IMR-90 (cell line): ENCODE measurements at regions not wholly inside any gene's neighbourhood (a gene's known extent, or its start where the extent isn't known, plus 50 kb on each side); places are given as distances from the start of the nearest gene placed in this dataset.

Experiments used
- ATAC-seq: fragments of 200-7000 bp; cut with Tn5 transposase; 2 replicates; pipeline ENCODE4 v1.9.1; 2020; ENCODE audit warnings: low read depth, mild to moderate bottlenecking, moderate library complexity
- BruUV-seq: library from RNA; stranded (reverse); fragments of 400-500 nt; replicated peaks from 2 replicates; lab custom pipeline; 2021; lab: Mats Ljungman, UMichigan
- CTCF ChIA-PET: fragments of 300-600 bp; formaldehyde crosslinking; extraction: SDS; loops from one replicate; lab custom pipeline; 2021; ENCODE audit warnings: antibody characterized with exemption; lab: Yijun Ruan, JAX
- POLR2A ChIA-PET: fragments of 300-600 bp; sonication (Branson Sonifier 250); formaldehyde crosslinking; loops from one replicate; lab custom pipeline; 2022; ENCODE audit warnings: antibody characterized with exemption; ENCODE audit not compliant: unreplicated experiment; lab: Charles Lee
- DNase-seq: peaks from one replicate; pipeline ENCODE4 v3.0.0; 2013
- H2AFZ ChIP-seq: replicated peaks from 2 replicates; pipeline ENCODE3; 2013; ENCODE audit warnings: low read length, mild to moderate bottlenecking; ENCODE audit not compliant: poor library complexity
- H2AK5ac ChIP-seq: 2 replicates; pipeline ENCODE4 v1.6.1; 2013; ENCODE audit warnings: low read depth, low read length, inconsistent platforms
- H2AK9ac ChIP-seq: replicated peaks from 2 replicates; pipeline ENCODE3; 2013; ENCODE audit warnings: mild to moderate bottlenecking, low read depth, low read length, moderate library complexity; ENCODE audit not compliant: poor library complexity
- H2BK120ac ChIP-seq: 2 replicates; pipeline ENCODE4 v1.6.1; 2013; ENCODE audit warnings: low read depth, low read length, inconsistent platforms
- H2BK15ac ChIP-seq: 3 replicates; pipeline ENCODE4 v1.6.1; 2013; ENCODE audit warnings: low read depth, low read length, inconsistent platforms
- H2BK20ac ChIP-seq: 2 replicates; pipeline ENCODE4 v1.6.1; 2013; ENCODE audit warnings: low read depth, mild to moderate bottlenecking, inconsistent platforms, low read length, moderate library complexity
- H2BK5ac ChIP-seq: 2 replicates; pipeline ENCODE4 v1.6.1; 2013; ENCODE audit warnings: mild to moderate bottlenecking, low read depth, low read length, inconsistent platforms; ENCODE audit not compliant: poor library complexity, severe bottlenecking
- H3K14ac ChIP-seq: replicated peaks from 2 replicates; pipeline ENCODE4 v1.6.1; 2013; ENCODE audit warnings: low read depth, low read length, inconsistent platforms
- H3K18ac ChIP-seq: 2 replicates; pipeline ENCODE4 v1.6.1; 2013; ENCODE audit warnings: low read depth, low read length, control low read depth
- H3K23ac ChIP-seq: 2 replicates; pipeline ENCODE4 v1.6.1; 2013; ENCODE audit warnings: low read depth, low read length, inconsistent platforms
- H3K27ac ChIP-seq: 2 replicates; pipeline ENCODE4 v1.5.1; 2013; ENCODE audit warnings: mild to moderate bottlenecking, control low read depth, low read length; ENCODE audit not compliant: insufficient read depth
- H3K27me3 ChIP-seq: 2 replicates; pipeline ENCODE4 v1.6.1; 2013; ENCODE audit warnings: low read length; ENCODE audit not compliant: control insufficient read depth, insufficient read depth
- H3K36me3 ChIP-seq: 2 replicates; pipeline ENCODE4 v1.6.1; 2013; ENCODE audit warnings: low read length, mixed read lengths; ENCODE audit not compliant: control insufficient read depth, insufficient read depth
- H3K4ac ChIP-seq: 2 replicates; pipeline ENCODE4 v1.6.1; 2013; ENCODE audit warnings: low read depth, low read length, inconsistent platforms
- H3K4me1 ChIP-seq: 2 replicates; pipeline ENCODE4 v1.6.1; 2013; ENCODE audit warnings: low read length, mixed read lengths; ENCODE audit not compliant: control insufficient read depth, insufficient read depth
- H3K4me2 ChIP-seq: 2 replicates; pipeline ENCODE4 v1.6.1; 2013; ENCODE audit warnings: low read depth, mild to moderate bottlenecking, control low read depth, low read length, moderate library complexity
- H3K4me3 ChIP-seq: 2 replicates; pipeline ENCODE4 v1.5.1; 2013; ENCODE audit warnings: low read depth, mild to moderate bottlenecking, control low read depth, low read length, moderate library complexity; ENCODE audit not compliant: insufficient read depth
- H3K56ac ChIP-seq: 2 replicates; pipeline ENCODE4 v1.6.1; 2013; ENCODE audit warnings: low read length, inconsistent platforms; ENCODE audit not compliant: insufficient read depth; ENCODE audit errors: extremely low read depth
- H3K79me1 ChIP-seq, 2 experiments: 2 replicates each; pipeline ENCODE4 v1.6.1; 2013; ENCODE audit warnings: low read length in 2 of 2, inconsistent platforms in 1 of 2, low read depth in 1 of 2
- H3K9ac ChIP-seq: 2 replicates; pipeline ENCODE4 v1.6.1; 2013; ENCODE audit warnings: low read depth, low read length, control low read depth
- H3K9me1 ChIP-seq: 2 replicates; pipeline ENCODE4 v1.6.1; 2013; ENCODE audit warnings: low read length, inconsistent platforms; ENCODE audit not compliant: insufficient read depth
- H3K9me3 ChIP-seq: 2 replicates; pipeline ENCODE4 v1.6.1; 2013; ENCODE audit warnings: low read length; ENCODE audit not compliant: control insufficient read depth, insufficient read depth
- H4K20me1 ChIP-seq: 2 replicates; pipeline ENCODE4 v1.6.1; 2013; ENCODE audit warnings: low read length, inconsistent platforms; ENCODE audit not compliant: insufficient read depth
- H4K5ac ChIP-seq: 2 replicates; pipeline ENCODE4 v1.6.1; 2013; ENCODE audit warnings: mild to moderate bottlenecking, low read depth, low read length, control low read depth
- H4K8ac ChIP-seq, 2 experiments: 2 replicates each; pipeline ENCODE4 v1.6.1; 2013; ENCODE audit warnings: low read depth in 2 of 2, low read length in 2 of 2, control low read depth in 1 of 2, inconsistent platforms in 1 of 2
- H4K91ac ChIP-seq: 2 replicates; pipeline ENCODE4 v1.6.1; 2013; ENCODE audit warnings: low read depth, low read length, inconsistent platforms; ENCODE audit not compliant: insufficient read depth
- BHLHE40 ChIP-seq: fragments of 150-350 bp; IDR thresholded peaks from 2 replicates; pipeline ENCODE4 v1.6.1; 2016; ENCODE audit warnings: mild to moderate bottlenecking, low read depth, low read length
- CTCF ChIP-seq: conservative IDR thresholded peaks from 2 replicates; pipeline ENCODE4 v1.5.1; 2012; ENCODE audit warnings: mild to moderate bottlenecking, low read depth, low read length, improper control_type of control experiment
- NFE2L2 ChIP-seq: fragments of 150-350 bp; IDR thresholded peaks from 2 replicates; pipeline ENCODE4 v1.6.1; 2016; ENCODE audit warnings: low read depth, mild to moderate bottlenecking, low read length
- POLR2A ChIP-seq: IDR thresholded peaks from 2 replicates; pipeline ENCODE4 v1.6.1; 2012; ENCODE audit warnings: mild to moderate bottlenecking, low read depth, low read length
- RCOR1 ChIP-seq: IDR thresholded peaks from 2 replicates; pipeline ENCODE4 v1.6.1; 2012; ENCODE audit warnings: mild to moderate bottlenecking, low read length, improper control_type of control experiment; ENCODE audit not compliant: insufficient replicate concordance
- RFX5 ChIP-seq: IDR thresholded peaks from 2 replicates; pipeline ENCODE4 v1.8.0; 2012; ENCODE audit warnings: low read depth, mild to moderate bottlenecking, low read length, moderate library complexity
- WGBS, 2 experiments: methylation state at CpG; one replicate each; pipeline versions ENCODE4 v1.1.5 to v1.1.7; 2013; ENCODE audit warnings: missing lambda C conversion rate in 2 of 2; ENCODE audit not compliant: insufficient read length in 1 of 2; ENCODE audit errors: extremely low coverage in 2 of 2; 5-methylcytosine and 5-hydroxymethylcytosine counted together
- dilution Hi-C: fragments of 300-500 bp; cut with HindIII; formaldehyde crosslinking; loops from one replicate; pipeline ENCODE4 v1.14.3; 2018; ENCODE audit warnings: low sequenced_read_pairs; ENCODE audit not compliant: unreplicated experiment
- in situ Hi-C: fragments of 300-500 bp; cut with MboI; formaldehyde crosslinking; loops from 3 replicates; pipeline ENCODE4 v1.14.3; 2019; ENCODE audit warnings: low sequenced_read_pairs, inconsistent platforms, mixed read lengths
- intact Hi-C: fragments of 100-400 bp; cut with micrococcal nuclease; formaldehyde crosslinking; loops from 2 replicates; pipeline ENCODE4 v1.10.0; 2022

DNA sequence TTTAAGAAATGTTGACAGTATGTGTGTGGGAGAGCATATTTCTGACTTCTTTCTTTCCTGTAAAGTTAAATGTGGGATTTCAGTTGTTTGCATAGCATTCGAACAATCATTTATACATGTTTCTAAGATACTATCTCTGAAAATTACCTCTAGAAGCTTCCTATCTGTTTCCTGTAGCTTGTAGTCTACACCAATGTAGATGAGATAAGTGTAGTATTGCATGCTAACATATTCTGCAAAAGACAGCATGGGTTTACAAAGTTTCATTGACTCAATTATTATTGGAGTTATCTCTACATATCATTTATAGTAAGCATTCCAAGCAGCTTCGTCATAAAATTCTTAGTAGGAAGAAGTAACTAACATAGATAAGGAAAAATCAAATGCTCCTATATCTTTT lies 98.9 kb upstream of the DPYD start:
- Histone ChIP-seq H3K9me1 (no peaks in the 10 kb centered on the region), H2AFZ (no peak overlapping the region), H3K4me2 (no peak overlapping the region; the same call in 1 of the 2 replicates), H3K56ac (no peak overlapping the region), H3K14ac (no peak overlapping the region), H3K4ac (no peak overlapping the region), H2BK20ac (no peak overlapping the region), H2BK15ac (no peak overlapping the region), H3K18ac (no peak overlapping the region), H3K27me3 (no peaks in the 10 kb centered on the region), H3K23ac (no peak overlapping the region), H3K4me3 (no peak overlapping the region), H2AK5ac (no peak overlapping the region), H2BK120ac (no peak overlapping the region), H3K9me3 (no peaks in the 10 kb centered on the region), H4K20me1 (no peaks in the 10 kb centered on the region), H4K91ac (no peak overlapping the region), H4K5ac (no peak overlapping the region), H4K8ac (no peak overlapping the region), H2BK5ac (no peak overlapping the region), H2AK9ac (no peak overlapping the region), H3K9ac (no peak overlapping the region), H3K79me1 (peaks cover 0 to 2% of the 10 kb centered on the region in 2 experiments; a peak in 1 of 4 replicates), H3K4me1 (peaks cover 3% of the 10 kb centered on the region; the same call in 1 of the 2 replicates), H3K36me3 (no peaks in the 10 kb centered on the region), H3K27ac (no peak overlapping the region)
- ChIA-PET CTCF (interaction anchor here (0.6 kb wide), 1 partner anchor 444 kb away, joined by 4 read pairs; no protein-coding TSS in a partner anchor), POLR2A (interaction anchor here (0.6 kb wide), 1 partner anchor 22 kb away, joined by 4 read pairs; no protein-coding TSS in a partner anchor)
- peak; percentile 63 for ATAC-seq
- intact Hi-C loops (no loop called here), in situ Hi-C loops (no loop called here), dilution Hi-C loops (no loop called here)
- TF ChIP-seq POLR2A (no peak), CTCF (no peak), BHLHE40 (no peak), RFX5 (no peak), RCOR1 (no peak), NFE2L2 (no peak)
- WGBS, 2 experiments = no CpG with 5 or more reads among the region's 2 CpGs
- peak; percentile 70 for DNase-seq
- BruUV-seq = no TSS peak
